ENCODE measurements at regions not wholly inside any gene's neighbourhood (a gene's known extent, or its start where the extent isn't known, plus 50 kb on each side); places are given as distances from the start of the nearest gene placed in this dataset.
A peak's percentile ranks its signal among the peaks of the same experiment; 100 is the strongest.

GRCh38 chr3:99094606-99095005 is 193.1 kb upstream of the DCBLD2 start:
- DNase-seq, result no peak

GRCh38 chr3:99087277-99087676 is 185.8 kb upstream of the DCBLD2 start:
- peak; percentile 22 for DNase-seq

- DNase-seq, result peak; percentile 84
Observed at GRCh38 chr3:99084826-99085225, 183.3 kb upstream of the DCBLD2 start.

GRCh38 chr3:99084156-99084555 is 182.7 kb upstream of the DCBLD2 start:
- no peak for DNase-seq

- DNase-seq, result peak; percentile 8
Observed at GRCh38 chr3:99071096-99071495, 169.6 kb upstream of the DCBLD2 start.

- DNase-seq, result no peak
Observed at GRCh38 chr3:99069973-99070372, 168.5 kb upstream of the DCBLD2 start.

GRCh38 chr3:99066863-99067262 is 165.4 kb upstream of the DCBLD2 start:
- no peak for DNase-seq

GRCh38 chr3:99049164-99049563 is 147.7 kb upstream of the DCBLD2 start:
- no peak for DNase-seq

- no peak for DNase-seq
Observed at GRCh38 chr3:99041747-99042146, 140.3 kb upstream of the DCBLD2 start.

- DNase-seq, result no peak
Observed at GRCh38 chr3:99031778-99032177, 130.3 kb upstream of the DCBLD2 start.

GRCh38 chr3:99023590-99024192 is 122.2 kb upstream of the DCBLD2 start:
- peak; percentile 53 for DNase-seq

- DNase-seq, result no peak
Observed at GRCh38 chr3:99021466-99021865, 120.0 kb upstream of the DCBLD2 start.

GRCh38 chr3:99016452-99016851 is 115.0 kb upstream of the DCBLD2 start:
- no peak for DNase-seq

- DNase-seq, result no peak
Observed at GRCh38 chr3:99013777-99014315, 112.4 kb upstream of the DCBLD2 start.

GRCh38 chr3:99013077-99013476 is 111.6 kb upstream of the DCBLD2 start:
- no peak for DNase-seq

GRCh38 chr3:99012051-99012450 is 110.6 kb upstream of the DCBLD2 start:
- peak; percentile 8 for DNase-seq

- DNase-seq, result no peak
Observed at GRCh38 chr3:99009851-99010250, 108.4 kb upstream of the DCBLD2 start.

- DNase-seq, result no peak
Observed at GRCh38 chr3:99006686-99007085, 105.2 kb upstream of the DCBLD2 start.

GRCh38 chr3:98999675-99000074 is 98.2 kb upstream of the DCBLD2 start:
- DNase-seq, result no peak

- DNase-seq, result peak; percentile 63
Observed at GRCh38 chr3:98994128-98994762, 92.8 kb upstream of the DCBLD2 start.

- no peak for DNase-seq
Observed at GRCh38 chr3:98991393-98991792, 89.9 kb upstream of the DCBLD2 start.

- no peak for DNase-seq
Observed at GRCh38 chr3:98990657-98991056, 89.2 kb upstream of the DCBLD2 start.

GRCh38 chr3:98986073-98986472 is 84.6 kb upstream of the DCBLD2 start:
- DNase-seq, result peak; percentile 87

GRCh38 chr3:98985431-98985830 is 83.9 kb upstream of the DCBLD2 start:
- DNase-seq, result no peak

- DNase-seq, result no peak
Observed at GRCh38 chr3:98984024-98984423, 82.5 kb upstream of the DCBLD2 start.

Measured in fibroblast of skin of right quadriceps (primary cell).